Hepatocyte (in vitro differentiated cells): ENCODE measurements at regions not wholly inside any gene's neighbourhood (a gene's known extent, or its start where the extent isn't known, plus 50 kb on each side); places are given as distances from the start of the nearest gene placed in this dataset.

ENCODE experiments used
- DNase-seq: peaks from one replicate; pipeline ENCODE4 v3.0.0-alpha.2; 2016; ENCODE audit warnings: low spot score
- H2AFZ ChIP-seq: fragments of 200-600 bp; sonication (generic); 2 replicates; pipeline ENCODE4 v1.6.0; 2016; ENCODE audit warnings: antibody characterized with exemption, mild to moderate bottlenecking
- H3K27ac ChIP-seq: fragments of 200-600 bp; sonication (generic); 2 replicates; pipeline ENCODE4 v1.5.1; 2016; ENCODE audit warnings: mild to moderate bottlenecking
- H3K27me3 ChIP-seq: fragments of 200-600 bp; sonication (generic); 2 replicates; pipeline ENCODE4 v1.6.1; 2016
- H3K36me3 ChIP-seq: fragments of 200-600 bp; sonication (generic); replicated peaks from 2 replicates; pipeline ENCODE4 v1.5.1; 2016; ENCODE audit warnings: low read depth; ENCODE audit not compliant: insufficient read depth
- H3K4me1 ChIP-seq: fragments of 200-600 bp; sonication (generic); 2 replicates; pipeline ENCODE4 v1.5.1; 2016; ENCODE audit warnings: mild to moderate bottlenecking, moderate library complexity; ENCODE audit not compliant: insufficient read depth
- H3K4me2 ChIP-seq: fragments of 200-600 bp; sonication (generic); 2 replicates; pipeline ENCODE4 v1.6.0; 2016
- H3K4me3 ChIP-seq: fragments of 200-600 bp; sonication (generic); 2 replicates; pipeline ENCODE4 v1.5.1; 2016; ENCODE audit warnings: mild to moderate bottlenecking
- H3K79me2 ChIP-seq: fragments of 200-600 bp; sonication (generic); 2 replicates; pipeline ENCODE4 v1.6.0; 2017; ENCODE audit warnings: mild to moderate bottlenecking
- H3K9me2 ChIP-seq: fragments of 200-600 bp; sonication (generic); replicated peaks from 2 replicates; pipeline ENCODE4 v1.6.0; 2017; ENCODE audit warnings: mild to moderate bottlenecking; ENCODE audit not compliant: insufficient read depth
- H3K9me3 ChIP-seq: fragments of 200-600 bp; sonication (generic); 2 replicates; pipeline ENCODE4 v1.5.1; 2016; ENCODE audit warnings: low read depth, mild to moderate bottlenecking
- H4K20me1 ChIP-seq: fragments of 200-600 bp; sonication (generic); 2 replicates; pipeline ENCODE4 v1.6.0; 2016; ENCODE audit warnings: mild to moderate bottlenecking; ENCODE audit not compliant: insufficient read depth, poor library complexity, severe bottlenecking
- CTCF ChIP-seq: fragments of 200-600 bp; sonication (generic); IDR thresholded peaks from 2 replicates; pipeline ENCODE4 v1.5.1; 2016; ENCODE audit warnings: antibody characterized with exemption, mild to moderate bottlenecking; ENCODE audit not compliant: poor library complexity
- EZH2 ChIP-seq: fragments of 200-600 bp; sonication (generic); IDR thresholded peaks from 2 replicates; pipeline ENCODE4 v1.6.1; 2016; ENCODE audit warnings: antibody characterized with exemption, mild to moderate bottlenecking, borderline replicate concordance
- EZH2phosphoT487 ChIP-seq: fragments of 200-600 bp; sonication (generic); IDR thresholded peaks from one replicate; pipeline ENCODE4 v1.6.1; 2018; ENCODE audit warnings: antibody characterized with exemption, mild to moderate bottlenecking, low read depth, moderate library complexity; ENCODE audit not compliant: unreplicated experiment, severe bottlenecking
- WGBS: methylation state at CpG from one replicate; pipeline ENCODE4 v1.1.6; 2016; ENCODE audit warnings: low lambda C conversion rate; ENCODE audit errors: missing lambda C conversion rate; 5-methylcytosine and 5-hydroxymethylcytosine counted together

- TF ChIP-seq EZH2 (no peak), EZH2phosphoT487 (no peak), CTCF (no peak)
- H3K4me1 ChIP-seq = no peaks in the 10 kb centered on the region
- H3K9me3 ChIP-seq = no peaks in the 10 kb centered on the region
- no peaks in the 10 kb centered on the region for H3K79me2 ChIP-seq
- H3K4me2 ChIP-seq = no peak overlapping the region
- no peaks in the 10 kb centered on the region for H4K20me1 ChIP-seq
- H3K9me2 ChIP-seq = no peaks in the 10 kb centered on the region
- no peak overlapping the region for H3K27ac ChIP-seq
- no peak overlapping the region for H3K4me3 ChIP-seq
- WGBS = 86% methylated on average over 1 of the region's 1 CpG
- DNase-seq = no peak
- H3K36me3 ChIP-seq = no peaks in the 10 kb centered on the region
- no peak overlapping the region for H2AFZ ChIP-seq
- H3K27me3 ChIP-seq = no peaks in the 10 kb centered on the region
Measured at GRCh38 chr13:33696530-33696929, 121.4 kb upstream of the RFC3 start.

- H3K27me3 ChIP-seq = no peaks in the 10 kb centered on the region
- no peak overlapping the region for H3K4me2 ChIP-seq
- H3K36me3 ChIP-seq = no peaks in the 10 kb centered on the region
- 82% methylated on average over 1 of the region's 1 CpG for WGBS
- H3K27ac ChIP-seq = no peak overlapping the region
- H3K4me3 ChIP-seq = no peak overlapping the region
- no peaks in the 10 kb centered on the region for H3K79me2 ChIP-seq
- TF ChIP-seq EZH2 = no peak
- no peak for TF ChIP-seq CTCF
- TF ChIP-seq EZH2phosphoT487 = no peak
- no peaks in the 10 kb centered on the region for H4K20me1 ChIP-seq
- no peaks in the 10 kb centered on the region for H3K9me3 ChIP-seq
- DNase-seq = no peak
- H2AFZ ChIP-seq = no peak overlapping the region
- H3K4me1 ChIP-seq = no peaks in the 10 kb centered on the region
- H3K9me2 ChIP-seq = no peaks in the 10 kb centered on the region
Measured at GRCh38 chr13:33697926-33698325, 120.0 kb upstream of the RFC3 start.

GRCh38 chr13:33707449-33707848, 110.5 kb upstream of the RFC3 start:
- no peaks in the 10 kb centered on the region for H3K4me1 ChIP-seq
- H3K36me3 ChIP-seq = no peaks in the 10 kb centered on the region
- H3K79me2 ChIP-seq = no peaks in the 10 kb centered on the region
- 95% methylated on average over 3 of the region's 3 CpGs for WGBS
- DNase-seq = no peak
- H3K4me2 ChIP-seq = no peak overlapping the region
- no peaks in the 10 kb centered on the region for H4K20me1 ChIP-seq
- H3K27me3 ChIP-seq = no peaks in the 10 kb centered on the region
- no peaks in the 10 kb centered on the region for H3K9me2 ChIP-seq
- no peak overlapping the region for H2AFZ ChIP-seq
- H3K4me3 ChIP-seq = no peak overlapping the region
- TF ChIP-seq CTCF (no peak), EZH2 (no peak), EZH2phosphoT487 (no peak)
- no peaks in the 10 kb centered on the region for H3K9me3 ChIP-seq
- no peak overlapping the region for H3K27ac ChIP-seq

GRCh38 chr13:33710924-33711323, 107.0 kb upstream of the RFC3 start:
- H3K4me2 ChIP-seq = no peak overlapping the region
- TF ChIP-seq EZH2phosphoT487 = no peak
- TF ChIP-seq CTCF = no peak
- TF ChIP-seq EZH2 = no peak
- no peaks in the 10 kb centered on the region for H3K27me3 ChIP-seq
- H3K9me2 ChIP-seq = no peaks in the 10 kb centered on the region
- no peaks in the 10 kb centered on the region for H4K20me1 ChIP-seq
- H3K9me3 ChIP-seq = no peaks in the 10 kb centered on the region
- H3K36me3 ChIP-seq = no peaks in the 10 kb centered on the region
- H3K4me1 ChIP-seq = no peaks in the 10 kb centered on the region
- DNase-seq = no peak
- WGBS = 78% methylated on average over 1 of the region's 1 CpG
- no peaks in the 10 kb centered on the region for H3K79me2 ChIP-seq
- no peak overlapping the region for H3K4me3 ChIP-seq
- H2AFZ ChIP-seq = no peak overlapping the region
- no peak overlapping the region for H3K27ac ChIP-seq
